AG10803 (cell line): ENCODE measurements at regions not wholly inside any gene's neighbourhood (a gene's known extent, or its start where the extent isn't known, plus 50 kb on each side); places are given as distances from the start of the nearest gene placed in this dataset.

Experiments
- DNase-seq: peaks from one replicate; pipeline ENCODE4 v3.0.0; 2010; ENCODE audit warnings: low read depth
- H3K4me3 ChIP-seq: 2 replicates; pipeline ENCODE4 v1.5.1; 2011; ENCODE audit warnings: mild to moderate bottlenecking, low read length, control low read depth
- CTCF ChIP-seq: conservative IDR thresholded peaks from 2 replicates; pipeline ENCODE4 v1.5.1; 2011; ENCODE audit warnings: mild to moderate bottlenecking, low read length, control low read depth, inconsistent platforms

DNA sequence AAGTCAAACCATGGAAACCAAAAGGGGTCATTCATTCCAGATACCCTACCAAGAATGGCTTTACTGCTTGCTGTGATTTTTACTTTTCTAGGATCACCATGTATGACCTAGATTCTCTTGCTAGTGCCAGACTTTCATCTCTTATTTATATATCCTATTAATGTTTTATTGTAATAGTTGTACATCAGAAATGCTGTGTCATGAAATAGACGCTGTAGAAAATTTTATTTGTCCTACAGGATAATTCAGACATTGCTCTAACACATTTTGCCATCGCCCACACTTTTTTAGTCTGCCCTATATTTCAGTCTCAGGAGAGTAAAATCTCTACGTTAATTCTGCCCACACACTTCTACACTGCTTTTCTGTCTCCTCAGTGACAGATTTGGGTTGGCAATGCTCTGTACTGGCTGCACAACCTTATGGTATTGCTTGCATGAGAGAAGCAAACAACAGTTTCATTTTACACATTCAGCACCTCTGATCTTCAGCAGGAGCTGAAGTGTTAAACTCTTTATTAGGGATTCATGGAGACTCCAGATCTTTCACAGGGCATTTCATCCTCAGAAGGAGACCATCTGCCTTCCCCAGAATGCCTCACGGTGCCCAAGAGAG lies 871.8 kb upstream of the CHAC2 start:
- no peak for TF ChIP-seq CTCF
- no peak for DNase-seq
- H3K4me3 ChIP-seq: no peak overlapping the region

GRCh38 chr2:52886556-52886955 lies 881.0 kb upstream of the CHAC2 start:
- no peak for DNase-seq
- TF ChIP-seq CTCF: no peak
- no peak overlapping the region for H3K4me3 ChIP-seq

GRCh38 chr2:52884761-52885352 lies 882.7 kb upstream of the CHAC2 start:
- TF ChIP-seq CTCF: no peak
- no peak overlapping the region for H3K4me3 ChIP-seq
- no peak for DNase-seq

DNA sequence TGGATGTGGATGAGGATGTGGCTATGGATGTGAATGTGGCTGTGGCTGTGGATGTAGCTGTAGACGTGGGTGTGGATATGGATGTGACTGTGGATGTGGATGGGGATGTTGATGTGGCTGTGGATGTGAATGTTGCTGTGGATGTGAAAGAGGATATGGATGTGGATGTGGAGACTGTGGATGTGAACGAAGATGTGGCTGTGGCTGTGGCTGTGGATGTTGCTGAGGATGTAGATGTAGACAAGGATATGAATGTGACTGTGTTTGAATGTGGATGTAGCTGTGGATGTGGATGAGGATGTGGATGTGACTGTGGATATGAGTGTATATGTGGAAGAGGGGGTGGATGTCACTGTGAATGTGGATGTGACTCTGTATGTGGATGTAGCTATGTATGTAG lies 884.6 kb upstream of the CHAC2 start:
- TF ChIP-seq CTCF: no peak
- H3K4me3 ChIP-seq: no peak overlapping the region
- no peak for DNase-seq

DNA sequence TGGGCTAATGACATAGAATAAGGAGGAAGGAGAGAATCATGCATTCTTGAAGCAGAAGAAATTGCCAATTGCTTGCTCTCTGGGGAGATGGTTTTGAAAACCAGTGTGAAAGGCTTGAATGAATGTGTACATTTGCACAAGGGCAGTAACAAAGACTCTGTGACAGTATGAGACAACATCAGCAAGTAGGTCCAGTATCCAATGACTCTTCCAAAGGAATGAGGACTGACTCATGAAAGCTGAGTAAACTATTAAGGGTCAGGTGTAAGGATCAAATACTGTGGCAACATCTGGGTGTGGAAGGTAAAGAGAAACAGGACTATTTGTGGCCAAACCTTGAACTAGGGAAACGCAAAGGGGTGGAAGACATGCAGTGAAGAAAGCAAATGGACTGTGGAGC lies 886.0 kb upstream of the CHAC2 start:
- no peak for TF ChIP-seq CTCF
- no peak for DNase-seq
- no peak overlapping the region for H3K4me3 ChIP-seq

GRCh38 chr2:52880872-52881271 lies 886.7 kb upstream of the CHAC2 start:
- H3K4me3 ChIP-seq: no peak overlapping the region
- DNase-seq: no peak
- no peak for TF ChIP-seq CTCF

- H3K4me3 ChIP-seq: no peak overlapping the region
- no peak for TF ChIP-seq CTCF
- DNase-seq: no peak
These were observed 888.0 kb upstream of the CHAC2 start for GRCh38 chr2:52879561-52879960.
